ENCODE measurements at regions not wholly inside any gene's neighbourhood (a gene's known extent, or its start where the extent isn't known, plus 50 kb on each side); places are given as distances from the start of the nearest gene placed in this dataset.

GRCh38 chr12:31214626-31215517 is 111.1 kb downstream of the SINHCAF start:
- no peak for TF ChIP-seq CTCF (conservative IDR thresholded peaks at IDR 0.05; ENCODE audit: low read depth, low read length)
- no peak for DNase-seq (ENCODE audit: low read depth)
- no peak overlapping the region for H3K4me3 ChIP-seq (ENCODE audit: low read depth, low read length)

- no peak for TF ChIP-seq CTCF (conservative IDR thresholded peaks at IDR 0.05; ENCODE audit: low read depth, low read length)
- no peak for DNase-seq (ENCODE audit: low read depth)
- no peak overlapping the region for H3K4me3 ChIP-seq (ENCODE audit: low read depth, low read length)
Measured at GRCh38 chr12:31215518-31216232, 110.3 kb downstream of the SINHCAF start.

GRCh38 chr12:31216479-31216878 is 109.5 kb downstream of the SINHCAF start:
- DNase-seq (ENCODE audit: low read depth): no peak
- H3K4me3 ChIP-seq (ENCODE audit: low read depth, low read length): no peak overlapping the region
- TF ChIP-seq CTCF (conservative IDR thresholded peaks at IDR 0.05; ENCODE audit: low read depth, low read length): no peak

- no peak overlapping the region for H3K4me3 ChIP-seq (ENCODE audit: low read depth, low read length)
- no peak for DNase-seq (ENCODE audit: low read depth)
- no peak for TF ChIP-seq CTCF (conservative IDR thresholded peaks at IDR 0.05; ENCODE audit: low read depth, low read length)
Measured at GRCh38 chr12:31217356-31218130, 108.4 kb downstream of the SINHCAF start.

- DNase-seq (ENCODE audit: low read depth): no peak
- no peak for TF ChIP-seq CTCF (conservative IDR thresholded peaks at IDR 0.05; ENCODE audit: low read depth, low read length)
- no peak overlapping the region for H3K4me3 ChIP-seq (ENCODE audit: low read depth, low read length)
Measured at GRCh38 chr12:31218203-31219025, 107.5 kb downstream of the SINHCAF start.

GRCh38 chr12:31219521-31219920 is 106.4 kb downstream of the SINHCAF start:
- DNase-seq (ENCODE audit: low read depth): no peak
- no peak overlapping the region for H3K4me3 ChIP-seq (ENCODE audit: low read depth, low read length)
- TF ChIP-seq CTCF (conservative IDR thresholded peaks at IDR 0.05; ENCODE audit: low read depth, low read length): no peak
